HG02763 (cell line): ENCODE measurements at regions not wholly inside any gene's neighbourhood (a gene's known extent, or its start where the extent isn't known, plus 50 kb on each side); places are given as distances from the start of the nearest gene placed in this dataset.
A peak's percentile ranks its signal among the peaks of the same experiment; 100 is the strongest.
"Not testable (repeated sequence)": the region's sequence is repeated elsewhere in the genome, so short reads cannot be mapped to it uniquely, and the experiment has no call there.

Source experiments
- ATAC-seq: cut with Tn5 transposase; IDR thresholded peaks from one replicate; pipeline ENCODE4 v1.9.1; 2021; ENCODE audit warnings: mild to moderate bottlenecking, moderate library complexity; ENCODE audit not compliant: unreplicated experiment

DNA sequence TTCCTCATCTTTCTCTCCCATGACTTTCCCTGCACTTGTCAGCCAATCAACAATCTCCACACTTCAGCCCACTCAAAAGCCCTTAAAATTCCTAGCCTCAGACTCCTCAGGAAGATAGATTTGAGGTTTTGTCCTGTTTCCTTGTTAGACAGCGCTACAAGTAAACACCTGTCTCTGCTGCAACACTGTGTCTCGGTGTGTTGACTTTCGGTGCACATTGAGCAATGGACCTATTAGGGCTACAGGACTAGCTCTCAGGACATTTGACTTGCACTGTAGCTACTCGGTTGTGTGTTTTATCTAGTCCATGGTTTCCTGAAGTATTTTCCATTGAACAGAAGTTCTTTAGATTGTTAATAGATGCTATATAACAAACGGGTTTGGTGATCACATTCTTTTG is 140.9 kb upstream of the XPO1 start:
- ATAC-seq: no peak

DNA sequence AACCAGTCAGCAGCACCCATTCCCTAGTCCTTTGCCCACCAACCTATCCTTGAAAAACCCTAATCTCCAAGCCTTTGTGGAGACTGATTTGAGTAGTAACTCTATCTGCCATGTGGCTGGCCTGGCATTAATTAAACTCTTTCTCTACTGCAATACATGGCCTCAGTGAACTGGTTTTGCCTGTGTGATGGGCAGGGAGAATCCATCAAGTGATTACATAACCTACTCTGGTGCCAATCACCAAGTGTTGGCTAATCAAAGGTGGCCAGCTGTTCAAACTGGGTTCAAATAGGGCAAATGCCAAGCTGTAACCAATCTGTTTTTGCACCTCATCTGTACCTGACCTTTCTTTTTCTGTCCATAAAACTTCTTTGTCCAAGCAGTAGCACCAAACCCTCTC is 139.8 kb upstream of the XPO1 start:
- ATAC-seq: no peak

DNA sequence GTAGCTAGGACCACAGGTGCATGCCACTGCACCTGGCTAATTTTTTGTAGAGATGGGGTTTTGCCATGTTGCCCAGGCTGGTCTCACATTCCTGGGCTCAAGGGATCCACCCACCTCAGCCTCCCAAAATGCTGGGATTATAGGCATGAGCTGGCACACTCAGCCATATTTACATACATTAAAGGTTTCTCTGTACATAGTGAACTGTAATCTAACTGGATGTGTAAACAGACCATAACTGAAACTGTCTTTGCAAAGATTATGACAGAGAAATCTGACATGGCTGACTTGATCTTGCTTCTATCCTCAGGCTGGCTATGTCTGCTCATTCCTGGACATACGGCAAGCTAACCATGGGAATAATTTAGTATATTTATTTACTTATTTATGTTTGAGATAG is 139.2 kb upstream of the XPO1 start:
- no peak for ATAC-seq

DNA sequence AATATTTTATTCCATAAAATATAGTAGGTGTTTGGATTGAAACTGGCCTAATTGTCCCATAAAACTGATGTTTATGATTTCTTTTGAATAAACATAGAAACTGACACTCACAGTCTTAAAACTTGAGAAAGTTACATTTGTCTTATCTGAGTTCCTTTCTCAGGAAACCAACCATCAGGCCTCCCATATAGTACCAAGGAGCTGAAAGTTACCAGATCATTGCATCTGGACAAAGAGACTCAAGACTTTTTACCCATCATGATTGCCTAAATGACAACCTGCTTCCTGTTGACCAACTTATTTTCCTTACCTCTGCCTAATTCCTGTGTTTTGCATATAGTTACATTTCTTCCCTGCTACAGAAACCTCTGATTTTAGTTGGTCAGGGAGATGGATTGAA is 137.0 kb upstream of the XPO1 start:
- no peak for ATAC-seq

DNA sequence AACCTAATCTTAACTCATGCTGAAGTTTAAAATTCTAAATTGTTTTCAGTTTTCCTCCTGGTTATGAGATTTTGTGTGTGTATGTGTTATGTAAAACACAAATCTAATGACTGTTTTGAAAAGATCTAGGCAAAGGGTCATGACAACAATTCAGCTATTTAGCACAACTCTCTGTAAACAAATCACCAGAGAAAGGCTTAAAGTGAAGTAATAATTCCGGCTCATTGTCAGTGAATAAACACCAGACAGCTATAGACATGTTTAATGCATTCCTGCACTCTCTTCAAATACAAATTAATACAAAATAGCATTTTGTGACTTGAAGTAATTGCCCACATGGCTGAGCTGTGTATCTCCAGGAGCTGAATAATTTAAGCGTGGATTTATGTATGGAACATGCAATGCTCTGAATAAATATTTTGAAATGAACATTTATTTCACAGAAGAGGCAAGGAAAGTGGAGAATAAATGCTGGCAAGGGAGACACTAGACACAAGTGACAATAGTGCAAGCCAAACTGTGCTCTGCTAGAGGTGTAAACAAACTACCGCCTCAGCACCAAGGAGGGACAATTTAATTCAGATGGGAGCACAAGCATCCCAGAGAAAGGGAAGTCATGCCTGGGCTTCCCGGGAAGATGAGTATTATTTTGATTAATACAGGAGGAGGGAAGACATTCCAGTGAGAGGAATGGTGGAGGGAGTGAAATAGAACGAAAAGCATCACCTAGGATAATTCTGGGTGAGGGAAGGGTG is 133.6 kb upstream of the XPO1 start:
- ATAC-seq: no peak

DNA sequence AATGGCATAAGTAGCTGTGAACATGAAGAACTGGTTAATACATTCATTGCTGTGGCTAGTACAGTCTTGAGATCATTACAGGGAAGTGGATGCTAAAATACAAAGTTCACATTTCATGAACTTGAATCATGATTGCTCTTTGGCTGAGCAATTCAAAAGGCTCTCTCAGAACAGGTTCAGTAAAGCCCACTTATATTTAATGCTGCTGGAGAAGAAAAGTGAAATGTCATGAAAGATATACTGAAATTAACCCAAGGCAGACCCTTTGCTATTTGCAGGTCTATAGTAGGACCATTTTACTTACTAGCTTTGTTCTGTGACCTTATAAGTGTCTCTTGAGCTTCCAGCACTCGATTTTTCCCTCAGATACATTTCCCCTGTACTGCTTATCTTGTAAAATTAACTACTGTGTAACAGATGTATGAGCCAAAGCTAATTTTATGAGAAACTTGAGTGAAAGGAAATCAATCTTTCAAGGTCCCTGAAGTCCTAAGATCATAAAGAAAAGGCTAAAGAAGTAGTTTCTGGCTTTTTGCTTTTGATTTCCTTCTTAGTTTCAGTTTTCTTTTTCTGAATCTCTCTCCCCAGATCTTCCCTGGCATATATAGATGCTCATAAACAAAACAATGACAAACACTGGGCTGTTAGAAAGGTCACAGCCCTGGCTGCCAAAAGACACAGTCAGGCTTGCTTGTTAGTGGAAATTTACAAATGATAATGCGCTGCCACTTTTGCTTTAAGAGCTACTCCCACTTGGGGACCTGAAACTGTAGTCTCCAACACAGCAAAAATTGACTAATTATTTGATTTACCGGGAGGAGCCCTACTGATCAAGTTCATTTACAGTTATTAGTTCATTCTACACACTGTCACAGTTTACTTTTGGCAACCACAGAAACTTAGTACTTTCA is 132.7 kb upstream of the XPO1 start:
- ATAC-seq: peak; percentile 53

DNA sequence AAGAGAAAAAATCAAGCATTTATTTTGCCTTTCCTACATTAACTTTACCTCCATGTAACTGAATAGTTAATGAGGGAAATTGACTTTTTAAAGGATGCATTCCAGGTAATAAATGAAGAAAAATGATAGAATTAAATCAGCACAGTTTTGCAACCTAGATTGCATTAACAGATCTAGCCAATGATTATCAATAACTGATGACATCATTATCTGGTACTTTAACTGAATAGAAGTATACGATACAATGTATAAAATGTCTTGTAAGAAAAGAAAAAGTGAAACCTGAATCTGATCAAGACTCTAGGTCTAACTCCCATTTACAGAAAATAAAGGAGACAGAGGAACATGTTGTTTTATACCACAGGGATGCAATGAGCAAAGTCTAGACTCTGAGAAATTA is 126.0 kb upstream of the XPO1 start:
- ATAC-seq: no peak

DNA sequence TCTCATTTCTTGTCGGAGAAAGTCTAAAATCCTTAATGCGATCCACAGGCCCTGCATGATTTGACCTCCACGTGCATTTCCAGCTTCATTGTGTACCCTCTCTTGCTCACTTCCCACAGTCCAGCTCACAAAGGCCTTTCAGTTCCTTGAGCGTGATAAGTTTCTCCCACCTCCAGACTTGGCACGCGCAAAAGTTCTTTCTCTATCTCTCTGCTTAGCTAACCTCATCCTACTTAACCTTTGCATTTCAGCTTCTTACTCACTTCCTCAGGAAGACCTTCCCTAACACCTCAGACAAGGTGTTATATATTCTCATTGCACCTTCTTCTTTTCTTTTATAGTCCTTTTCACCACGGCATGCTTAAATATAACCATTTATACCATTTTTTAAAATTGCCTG is 124.8 kb upstream of the XPO1 start:
- no peak for ATAC-seq

DNA sequence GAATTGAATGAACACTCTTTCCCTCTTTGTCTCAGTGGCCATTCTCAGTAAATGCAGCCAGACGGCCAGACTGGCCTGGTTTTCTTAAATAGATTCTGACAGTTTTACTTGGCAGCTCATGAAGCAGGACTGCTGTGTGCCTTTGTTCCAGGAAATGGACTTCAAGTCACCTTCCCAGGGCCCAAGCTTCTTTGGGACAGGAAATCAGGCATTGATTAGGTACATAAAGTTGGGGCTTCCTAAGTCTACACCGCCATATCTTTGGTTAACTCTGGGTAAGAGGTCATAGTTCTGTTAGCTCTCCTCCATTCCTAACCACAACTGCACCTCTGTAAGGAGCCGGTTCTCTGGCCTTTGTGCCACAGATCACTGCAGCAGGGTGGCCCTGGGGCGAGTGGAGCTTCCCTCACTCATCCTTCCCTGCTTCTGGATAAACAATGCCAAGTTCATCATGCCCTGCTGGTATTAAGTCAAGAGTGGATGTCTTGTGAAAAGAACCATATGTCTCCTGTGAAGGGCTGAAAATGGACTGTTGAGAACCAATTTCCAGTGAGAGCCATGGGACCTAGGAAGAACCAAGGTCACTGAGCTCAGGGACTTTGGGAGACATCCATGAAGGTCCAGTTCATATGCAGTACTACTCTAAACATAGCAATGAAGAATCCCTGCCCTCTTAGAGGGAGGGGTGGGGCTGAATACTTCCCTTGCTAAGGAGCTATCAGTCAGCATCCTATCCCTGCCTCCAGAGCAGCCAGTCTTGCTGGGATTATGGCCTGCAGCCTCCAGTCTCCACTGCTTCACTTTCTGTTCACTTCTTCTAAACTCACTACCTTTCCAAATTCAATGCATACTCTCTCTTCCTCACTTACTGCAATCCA is 122.6 kb upstream of the XPO1 start:
- no peak for ATAC-seq

DNA sequence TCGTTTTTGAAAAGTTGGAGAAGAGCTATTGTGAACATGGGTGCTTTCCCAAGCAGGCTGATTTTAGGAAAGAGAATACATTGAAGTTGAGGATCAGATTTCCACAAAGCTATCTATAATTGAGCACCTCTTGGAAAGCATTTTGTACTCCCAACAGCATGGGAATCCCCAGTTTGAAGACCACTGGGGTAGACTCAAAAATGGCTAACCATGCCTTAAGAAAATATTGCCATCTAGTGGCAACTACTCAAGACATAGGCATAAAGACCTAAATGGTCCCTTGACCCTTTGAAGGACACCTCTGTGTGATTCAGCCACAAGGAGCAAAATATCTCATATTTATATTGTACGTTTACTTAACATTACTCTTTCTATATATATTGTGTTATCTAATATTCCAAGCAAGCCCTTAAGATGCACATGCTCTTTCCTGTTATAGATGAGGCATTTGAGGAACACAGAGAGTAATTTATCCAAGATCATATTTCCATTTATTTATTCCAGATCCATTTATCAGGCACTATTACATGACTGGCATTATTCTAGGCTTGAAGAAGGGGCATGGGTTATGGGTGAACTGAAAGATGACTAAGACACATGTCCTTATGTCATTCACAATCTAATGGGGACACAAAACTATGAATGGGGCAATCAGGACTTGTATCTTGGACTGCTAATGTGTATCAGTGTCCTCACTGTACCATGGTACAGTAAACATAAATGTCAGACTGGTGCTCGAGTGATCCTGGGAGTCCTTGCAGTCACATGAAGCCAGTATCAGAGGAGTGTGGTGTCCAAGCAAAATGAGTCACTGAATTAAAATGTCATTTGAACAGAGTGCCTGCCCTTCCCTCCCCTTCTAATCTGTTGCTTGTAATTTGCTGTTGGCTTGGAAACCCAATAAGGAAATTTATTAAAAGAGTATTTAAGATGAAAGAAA is 121.0 kb upstream of the XPO1 start:
- no peak for ATAC-seq

DNA sequence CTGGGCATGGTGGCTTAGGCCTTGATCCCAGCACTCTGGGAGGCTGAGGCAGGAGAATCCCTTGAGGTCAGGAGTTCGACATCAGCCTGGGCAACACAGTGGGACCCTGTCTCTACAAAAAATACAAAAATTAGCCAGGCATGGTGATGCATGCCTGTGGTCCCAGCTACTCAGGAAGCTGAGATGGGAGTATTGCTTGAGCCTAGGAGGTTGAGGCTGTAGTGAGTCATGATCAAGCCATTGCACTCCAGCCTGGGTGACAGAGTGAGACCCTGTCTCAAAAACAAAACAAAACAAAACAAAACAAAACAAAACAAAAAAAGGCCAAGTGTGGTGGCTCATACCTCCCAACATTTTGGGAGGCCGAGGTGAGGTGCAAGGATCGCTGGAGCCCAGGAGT is 111.8 kb upstream of the XPO1 start:
- ATAC-seq: not testable (repeated sequence)

DNA sequence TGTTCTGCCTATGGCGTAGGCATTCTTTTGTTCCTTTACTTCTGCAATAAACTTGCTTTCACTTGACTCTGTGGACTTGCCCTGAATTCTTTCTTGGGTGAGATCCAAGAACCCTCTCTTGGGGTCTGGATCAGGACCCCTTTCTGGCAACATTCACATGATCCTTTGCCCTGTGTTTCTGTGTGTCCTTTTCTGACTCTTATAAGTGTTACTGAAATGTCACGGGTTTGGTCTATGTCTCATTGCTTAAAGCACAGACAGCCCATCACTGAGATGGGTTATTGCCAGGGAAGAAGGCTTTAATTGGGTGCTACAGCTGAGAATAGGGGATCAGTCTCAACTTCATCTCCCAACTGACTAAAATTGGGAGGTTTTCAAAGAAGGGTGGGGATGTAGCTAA is 110.9 kb upstream of the XPO1 start:
- no peak for ATAC-seq

DNA sequence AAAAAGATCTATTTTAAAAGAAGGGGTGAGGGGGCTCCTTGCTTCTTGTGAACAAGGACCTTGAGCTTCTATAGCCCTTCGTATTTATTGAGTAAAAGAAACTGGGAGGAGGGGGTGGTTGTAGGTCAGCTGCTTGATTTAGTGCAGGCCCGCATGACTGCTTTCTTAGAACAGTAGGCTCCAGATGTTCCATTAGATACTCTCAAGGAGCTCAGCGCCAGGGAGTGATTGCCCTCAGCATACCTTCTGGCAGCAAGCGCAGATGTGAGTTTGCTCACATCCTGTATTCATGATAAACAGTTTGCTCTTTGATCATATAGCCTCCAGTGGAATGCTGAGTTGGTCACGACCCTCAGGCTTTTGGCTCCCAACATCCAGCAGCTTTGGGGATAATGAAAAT is 108.9 kb upstream of the XPO1 start:
- no peak for ATAC-seq

DNA sequence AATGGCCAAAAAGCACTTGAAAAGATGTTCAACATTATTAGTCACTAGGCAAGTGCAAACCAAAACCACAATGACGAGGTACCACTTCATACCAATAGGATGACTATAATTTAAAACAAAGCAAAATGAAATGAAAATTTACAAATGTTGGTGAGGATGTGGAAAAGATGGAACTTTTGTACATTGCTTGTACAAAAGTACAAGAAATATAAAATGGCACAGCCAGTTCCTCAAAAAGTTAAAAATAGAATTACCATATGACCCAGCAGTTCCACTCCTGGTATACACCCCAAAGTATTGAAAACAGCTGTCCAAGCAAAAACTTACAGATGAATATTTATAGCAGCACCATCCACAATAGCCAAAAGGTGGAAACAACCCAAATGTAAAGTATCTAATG is 107.8 kb upstream of the XPO1 start:
- ATAC-seq: no peak

DNA sequence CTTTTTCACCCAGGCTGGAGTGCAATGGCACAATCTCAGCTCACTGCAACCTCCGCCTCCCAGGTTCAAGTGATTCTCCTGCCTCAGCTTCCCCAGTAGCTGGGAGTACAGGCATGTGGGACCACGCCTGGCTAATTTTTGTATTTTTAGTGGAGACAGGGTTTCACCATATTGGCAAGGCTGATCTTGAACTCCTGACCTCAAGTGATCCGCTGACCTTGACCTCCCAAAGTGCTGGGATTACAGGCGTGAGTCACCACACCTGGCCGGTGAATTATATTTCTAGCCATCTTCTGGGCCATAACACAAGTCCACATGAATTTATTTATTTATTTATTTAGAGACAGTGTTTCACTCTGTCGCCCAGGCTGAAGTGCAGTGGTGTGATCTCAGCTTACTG is 105.0 kb upstream of the XPO1 start:
- ATAC-seq: not testable (repeated sequence)

DNA sequence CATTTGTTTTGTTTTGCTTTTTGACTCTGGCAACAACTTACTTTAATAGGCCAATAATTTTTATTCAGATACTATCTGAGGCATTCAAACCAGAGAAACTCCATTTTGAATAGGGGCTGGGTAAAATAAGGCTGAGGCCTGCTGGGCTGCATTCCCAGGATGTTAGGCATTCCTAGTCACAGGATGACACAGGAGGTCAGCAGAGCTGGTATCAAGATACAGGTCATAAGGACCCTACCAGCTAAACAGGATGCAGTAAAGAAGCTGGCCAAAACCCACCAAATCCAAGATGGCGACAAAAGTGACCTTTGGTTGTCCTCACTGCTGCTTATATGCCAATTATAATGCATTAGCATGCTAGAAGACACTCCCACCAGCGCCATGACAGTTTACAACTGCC is 102.2 kb upstream of the XPO1 start:
- no peak for ATAC-seq

DNA sequence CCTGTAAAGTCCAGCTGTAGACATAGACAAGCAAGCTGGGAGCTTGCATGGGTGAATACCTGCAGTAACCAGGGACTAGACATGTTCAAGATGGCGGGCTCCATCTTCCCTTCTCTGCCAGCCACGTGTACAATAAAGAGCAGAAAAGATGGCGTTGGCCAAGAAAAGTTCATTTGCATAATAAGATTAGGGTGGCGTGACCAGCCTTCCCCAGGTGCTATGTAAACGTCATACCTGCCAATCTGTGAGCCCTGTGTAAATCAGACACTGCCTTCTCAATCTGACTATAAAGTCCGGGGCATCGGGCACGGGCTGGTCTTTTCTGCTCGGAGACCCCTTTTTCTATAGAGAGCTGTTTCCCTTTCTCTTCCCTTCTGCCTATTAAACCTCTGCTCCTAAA is 101.6 kb upstream of the XPO1 start:
- no peak for ATAC-seq

DNA sequence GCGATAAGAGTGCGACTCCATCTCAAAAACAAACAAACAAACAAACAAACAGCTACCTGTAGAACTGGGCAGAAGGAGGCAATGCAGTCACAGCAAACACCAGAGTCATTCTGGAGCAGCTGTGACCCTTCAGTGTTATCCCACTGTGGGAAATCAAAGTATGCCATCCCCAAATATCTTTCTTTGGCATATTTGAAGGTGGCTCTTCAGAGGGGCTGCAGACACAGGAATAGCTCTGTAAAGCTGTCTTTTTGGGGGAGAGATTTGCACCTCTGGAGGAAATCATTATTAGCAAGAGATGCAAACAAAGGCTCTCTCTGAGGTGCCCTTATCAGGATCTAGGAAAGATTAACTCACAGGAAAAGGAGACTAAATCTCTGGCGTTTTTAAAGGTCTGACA is 98.5 kb upstream of the XPO1 start:
- ATAC-seq: no peak

DNA sequence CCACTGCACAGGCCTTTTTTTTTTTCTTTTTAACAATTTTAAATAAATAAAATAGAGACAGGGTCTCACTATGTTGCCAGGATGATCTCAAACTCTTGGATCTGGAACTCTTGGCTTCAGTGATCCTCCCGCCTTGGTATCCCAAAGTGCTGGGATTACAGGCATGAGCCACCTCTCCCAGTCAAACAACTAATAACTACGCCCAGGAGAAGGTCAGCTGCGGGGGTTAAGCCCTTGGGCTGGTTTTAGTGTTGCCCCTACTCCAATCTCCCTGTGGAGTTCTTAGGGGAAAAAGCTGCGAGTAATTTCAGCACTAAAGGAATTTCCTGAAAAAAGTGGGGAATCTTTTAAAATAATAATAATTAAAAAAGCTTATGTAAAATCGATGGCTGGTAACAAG is 96.4 kb upstream of the XPO1 start:
- no peak for ATAC-seq

DNA sequence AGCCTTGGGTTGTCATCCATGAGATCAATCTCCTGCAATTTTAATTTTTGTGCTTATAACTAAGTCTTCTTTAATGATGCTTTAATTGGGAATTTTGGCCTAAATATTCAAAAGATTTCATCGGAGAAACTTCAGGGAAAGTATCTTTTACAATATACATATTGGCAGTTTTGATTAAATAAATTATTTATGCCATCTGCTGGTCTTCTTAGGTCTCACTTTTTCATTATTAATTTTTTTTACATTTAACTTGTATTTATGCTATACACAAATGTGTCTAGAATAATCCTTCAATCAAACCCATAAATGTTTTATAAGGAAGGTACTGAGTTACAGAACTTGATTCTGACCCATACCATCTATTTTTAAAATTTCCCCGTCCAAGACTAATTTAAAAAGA is 95.1 kb upstream of the XPO1 start:
- no peak for ATAC-seq
